ENCODE measurements at regions not wholly inside any gene's neighbourhood (a gene's known extent, or its start where the extent isn't known, plus 50 kb on each side); places are given as distances from the start of the nearest gene placed in this dataset.

- DNase-seq, result no peak
- H3K36me3 ChIP-seq, result no peaks in the 10 kb centered on the region
- no peak overlapping the region for H3K4me3 ChIP-seq
- H3K27me3 ChIP-seq, result no peaks in the 10 kb centered on the region
- H3K4me1 ChIP-seq, result no peaks in the 10 kb centered on the region
- no peak overlapping the region for H3K27ac ChIP-seq
- no peaks in the 10 kb centered on the region for H3K9me3 ChIP-seq
- TF ChIP-seq, protein P1, sequence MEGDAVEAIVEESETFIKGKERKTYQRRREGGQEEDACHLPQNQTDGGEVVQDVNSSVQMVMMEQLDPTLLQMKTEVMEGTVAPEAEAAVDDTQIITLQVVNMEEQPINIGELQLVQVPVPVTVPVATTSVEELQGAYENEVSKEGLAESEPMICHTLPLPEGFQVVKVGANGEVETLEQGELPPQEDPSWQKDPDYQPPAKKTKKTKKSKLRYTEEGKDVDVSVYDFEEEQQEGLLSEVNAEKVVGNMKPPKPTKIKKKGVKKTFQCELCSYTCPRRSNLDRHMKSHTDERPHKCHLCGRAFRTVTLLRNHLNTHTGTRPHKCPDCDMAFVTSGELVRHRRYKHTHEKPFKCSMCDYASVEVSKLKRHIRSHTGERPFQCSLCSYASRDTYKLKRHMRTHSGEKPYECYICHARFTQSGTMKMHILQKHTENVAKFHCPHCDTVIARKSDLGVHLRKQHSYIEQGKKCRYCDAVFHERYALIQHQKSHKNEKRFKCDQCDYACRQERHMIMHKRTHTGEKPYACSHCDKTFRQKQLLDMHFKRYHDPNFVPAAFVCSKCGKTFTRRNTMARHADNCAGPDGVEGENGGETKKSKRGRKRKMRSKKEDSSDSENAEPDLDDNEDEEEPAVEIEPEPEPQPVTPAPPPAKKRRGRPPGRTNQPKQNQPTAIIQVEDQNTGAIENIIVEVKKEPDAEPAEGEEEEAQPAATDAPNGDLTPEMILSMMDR (IDR thresholded peaks at IDR 0.05), result no peak
- intact Hi-C loops (cut with DNase I; ENCODE audit: low total_unique reads), result no loop called here
These were observed 147.7 kb upstream of the VGLL2 start for GRCh38 chr6:117117652-117118051.

GRCh38 chr6:117118490-117118889 lies 146.9 kb upstream of the VGLL2 start:
- Histone ChIP-seq H3K27ac (no peak overlapping the region), H3K36me3 (no peaks in the 10 kb centered on the region), H3K27me3 (no peaks in the 10 kb centered on the region), H3K4me1 (no peaks in the 10 kb centered on the region), H3K4me3 (no peak overlapping the region), H3K9me3 (peaks cover 0 to 5% (median 0%) of the 10 kb centered on the region in 3 donors)
- intact Hi-C loops (cut with DNase I; ENCODE audit: low total_unique reads), result no loop called here
- TF ChIP-seq, protein P1 (IDR thresholded peaks at IDR 0.05), result no peak
- DNase-seq, result no peak

DNA sequence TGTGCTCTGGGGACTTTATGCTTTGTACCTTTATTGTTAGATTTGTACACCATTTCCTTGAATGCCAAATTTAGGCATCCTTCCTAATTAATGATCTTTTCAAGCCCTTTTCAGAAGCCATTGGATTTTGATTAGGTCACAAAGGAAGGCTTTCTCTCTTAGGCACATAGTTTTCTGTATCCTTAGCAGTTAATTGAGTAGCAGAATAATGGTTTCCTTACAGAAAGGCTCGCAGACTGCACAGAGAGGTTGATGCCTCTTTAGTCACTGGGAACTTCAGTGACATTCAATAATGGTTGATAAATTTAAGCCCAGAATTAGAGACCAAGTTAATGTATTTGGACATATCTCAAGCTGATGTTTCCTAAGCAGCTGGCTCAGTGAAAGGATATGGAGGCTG lies 139.1 kb upstream of the VGLL2 start:
- Histone ChIP-seq H3K27me3 (no peaks in the 10 kb centered on the region), H3K4me1 (no peaks in the 10 kb centered on the region), H3K9me3 (peaks cover 0 to 5% (median 0%) of the 10 kb centered on the region in 3 donors), H3K4me3 (no peak overlapping the region), H3K36me3 (no peaks in the 10 kb centered on the region), H3K27ac (no peak overlapping the region)
- no peak for DNase-seq
- intact Hi-C loops (cut with DNase I; ENCODE audit: low total_unique reads), result no loop called here
- TF ChIP-seq, protein P1 (IDR thresholded peaks at IDR 0.05), result no peak

DNA sequence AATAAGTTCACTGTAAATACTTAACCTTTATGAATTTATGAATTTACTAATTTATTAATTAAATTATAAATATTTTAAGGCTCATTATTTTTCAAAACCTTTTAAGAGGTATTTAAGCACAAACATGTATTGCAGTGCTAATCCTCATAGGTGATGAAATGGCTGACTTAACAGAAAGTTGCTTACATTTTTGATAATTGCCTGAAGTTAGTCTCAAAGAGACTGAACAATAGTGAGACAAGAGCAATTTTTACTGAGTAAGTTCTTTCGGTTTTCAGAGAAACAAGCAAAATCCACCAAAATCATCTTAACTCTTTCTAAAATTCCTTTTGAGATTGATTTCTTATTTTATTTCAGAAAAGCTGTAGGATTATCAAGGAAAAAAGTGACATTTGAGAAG lies 137.3 kb upstream of the VGLL2 start:
- Histone ChIP-seq H3K4me3 (no peak overlapping the region), H3K27ac (no peak overlapping the region), H3K36me3 (no peaks in the 10 kb centered on the region), H3K9me3 (peaks cover 0 to 4% (median 0%) of the 10 kb centered on the region in 3 donors), H3K4me1 (no peaks in the 10 kb centered on the region), H3K27me3 (no peaks in the 10 kb centered on the region)
- intact Hi-C loops (cut with DNase I; ENCODE audit: low total_unique reads), result no loop called here
- TF ChIP-seq, protein P1 (IDR thresholded peaks at IDR 0.05), result no peak
- DNase-seq, result no peak

DNA sequence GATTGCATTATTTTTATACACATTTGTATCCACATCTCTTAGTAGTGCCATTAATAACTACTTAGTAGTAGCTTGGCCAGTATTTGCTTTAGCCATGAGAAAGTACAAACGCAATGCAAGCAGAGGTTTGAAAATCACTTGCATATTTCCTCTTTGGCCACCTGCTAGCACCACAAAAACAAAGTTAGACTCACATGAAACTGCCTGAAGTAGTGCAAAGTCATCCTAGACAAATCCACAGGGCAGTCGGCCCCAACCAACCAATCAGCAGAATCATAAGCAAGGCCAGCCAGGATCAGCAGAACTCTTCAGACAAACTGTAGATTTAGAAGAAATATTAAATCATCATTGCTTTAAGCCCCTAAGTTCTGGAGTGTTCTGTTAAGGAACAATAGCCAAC lies 135.2 kb upstream of the VGLL2 start:
- no peak overlapping the region for H3K27ac ChIP-seq
- TF ChIP-seq, protein P1 (IDR thresholded peaks at IDR 0.05), result no peak
- intact Hi-C loops (cut with DNase I; ENCODE audit: low total_unique reads), result no loop called here
- no peak for DNase-seq
- H3K4me1 ChIP-seq, result no peaks in the 10 kb centered on the region
- H3K36me3 ChIP-seq, result no peaks in the 10 kb centered on the region
- no peaks in the 10 kb centered on the region for H3K9me3 ChIP-seq
- no peaks in the 10 kb centered on the region for H3K27me3 ChIP-seq
- no peak overlapping the region for H3K4me3 ChIP-seq

- DNase-seq, result no peak
- H3K9me3 ChIP-seq, result no peaks in the 10 kb centered on the region
- peaks cover 0 to 14% (median 0%) of the 10 kb centered on the region in 4 donors for H3K4me1 ChIP-seq
- intact Hi-C loops (cut with DNase I; ENCODE audit: low total_unique reads), result no loop called here
- no peak overlapping the region for H3K27ac ChIP-seq
- H3K36me3 ChIP-seq, result no peaks in the 10 kb centered on the region
- H3K27me3 ChIP-seq, result no peaks in the 10 kb centered on the region
- H3K4me3 ChIP-seq, result no peak overlapping the region
- TF ChIP-seq, protein P1 (IDR thresholded peaks at IDR 0.05), result no peak
These were observed 128.7 kb upstream of the VGLL2 start for GRCh38 chr6:117136702-117137101.

Measured in tibial artery (tissue), 4 donors.